ENCODE measurements at regions not wholly inside any gene's neighbourhood (a gene's known extent, or its start where the extent isn't known, plus 50 kb on each side); places are given as distances from the start of the nearest gene placed in this dataset.

GRCh38 chr7:85480666-85481065 lies 293.8 kb upstream of the SEMA3D start:
- Mint-ChIP-seq H3K27ac (ENCODE audit: low read depth, unreplicated experiment) (no peak overlapping the region), H3K27me3 (ENCODE audit: insufficient read depth, unreplicated experiment) (peaks cover 50% of the 10 kb centered on the region), H3K9me3 (ENCODE audit: unreplicated experiment) (no peaks in the 10 kb centered on the region), H3K4me1 (ENCODE audit: insufficient read depth, unreplicated experiment) (no peaks in the 10 kb centered on the region), H3K36me3 (ENCODE audit: insufficient read depth, unreplicated experiment) (no peaks in the 10 kb centered on the region), H3K4me3 (ENCODE audit: unreplicated experiment) (no peak overlapping the region)
- POLR2A ChIA-PET: no interaction called here
- CTCF ChIA-PET: interaction anchor here (0.6 to 2.4 kb wide), 4 partner anchors 16 to 440 kb away, joined by 3 to 8 read pairs (median 4); no protein-coding TSS in a partner anchor
- no peak for DNase-seq (ENCODE audit: unreplicated experiment)
- intact Hi-C loops (cut with micrococcal nuclease): no loop called here
- no peak for TF ChIP-seq CTCF (IDR thresholded peaks at IDR 0.05; ENCODE audit: unreplicated experiment)
- no TSS peak for BruUV-seq (replicated peaks)

GRCh38 chr7:85479918-85480643 lies 293.2 kb upstream of the SEMA3D start:
- Mint-ChIP-seq H3K27ac (ENCODE audit: low read depth, unreplicated experiment) (no peak overlapping the region), H3K27me3 (ENCODE audit: insufficient read depth, unreplicated experiment) (peaks cover 55% of the 10 kb centered on the region), H3K4me3 (ENCODE audit: unreplicated experiment) (no peak overlapping the region), H3K36me3 (ENCODE audit: insufficient read depth, unreplicated experiment) (no peaks in the 10 kb centered on the region), H3K4me1 (ENCODE audit: insufficient read depth, unreplicated experiment) (no peaks in the 10 kb centered on the region), H3K9me3 (ENCODE audit: unreplicated experiment) (no peaks in the 10 kb centered on the region)
- POLR2A ChIA-PET: no interaction called here
- intact Hi-C loops (cut with micrococcal nuclease): no loop called here
- TF ChIP-seq CTCF (IDR thresholded peaks at IDR 0.05; ENCODE audit: unreplicated experiment): no peak
- BruUV-seq (replicated peaks): no TSS peak
- CTCF ChIA-PET: interaction anchor here (0.6 to 2.4 kb wide), 3 partner anchors 16 to 596 kb away, joined by 3 to 8 read pairs (median 6); no protein-coding TSS in a partner anchor
- DNase-seq (ENCODE audit: unreplicated experiment): no peak

- TF ChIP-seq CTCF (IDR thresholded peaks at IDR 0.05; ENCODE audit: unreplicated experiment): no peak
- Mint-ChIP-seq H3K36me3 (ENCODE audit: insufficient read depth, unreplicated experiment) (no peaks in the 10 kb centered on the region), H3K4me1 (ENCODE audit: insufficient read depth, unreplicated experiment) (no peaks in the 10 kb centered on the region), H3K4me3 (ENCODE audit: unreplicated experiment) (no peak overlapping the region), H3K27me3 (ENCODE audit: insufficient read depth, unreplicated experiment) (peaks cover 64% of the 10 kb centered on the region), H3K27ac (ENCODE audit: low read depth, unreplicated experiment) (no peak overlapping the region), H3K9me3 (ENCODE audit: unreplicated experiment) (no peaks in the 10 kb centered on the region)
- CTCF ChIA-PET: no interaction called here
- intact Hi-C loops (cut with micrococcal nuclease): no loop called here
- POLR2A ChIA-PET: no interaction called here
- DNase-seq (ENCODE audit: unreplicated experiment): no peak
- no TSS peak for BruUV-seq (replicated peaks)
These were observed 291.7 kb upstream of the SEMA3D start for GRCh38 chr7:85478530-85478929.

GRCh38 chr7:85475476-85475875 lies 288.6 kb upstream of the SEMA3D start:
- ChIA-PET CTCF (no interaction called here), POLR2A (no interaction called here)
- no peak for TF ChIP-seq CTCF (IDR thresholded peaks at IDR 0.05; ENCODE audit: unreplicated experiment)
- Mint-ChIP-seq H3K9me3 (ENCODE audit: unreplicated experiment) (no peaks in the 10 kb centered on the region), H3K27ac (ENCODE audit: low read depth, unreplicated experiment) (no peak overlapping the region), H3K27me3 (ENCODE audit: insufficient read depth, unreplicated experiment) (peaks cover 83% of the 10 kb centered on the region), H3K4me3 (ENCODE audit: unreplicated experiment) (no peak overlapping the region), H3K36me3 (ENCODE audit: insufficient read depth, unreplicated experiment) (no peaks in the 10 kb centered on the region), H3K4me1 (ENCODE audit: insufficient read depth, unreplicated experiment) (no peaks in the 10 kb centered on the region)
- intact Hi-C loops (cut with micrococcal nuclease): no loop called here
- DNase-seq (ENCODE audit: unreplicated experiment): no peak
- no TSS peak for BruUV-seq (replicated peaks)

Data from MCF 10A (cell line).